ENCODE measurements at regions not wholly inside any gene's neighbourhood (a gene's known extent, or its start where the extent isn't known, plus 50 kb on each side); places are given as distances from the start of the nearest gene placed in this dataset.

DNA sequence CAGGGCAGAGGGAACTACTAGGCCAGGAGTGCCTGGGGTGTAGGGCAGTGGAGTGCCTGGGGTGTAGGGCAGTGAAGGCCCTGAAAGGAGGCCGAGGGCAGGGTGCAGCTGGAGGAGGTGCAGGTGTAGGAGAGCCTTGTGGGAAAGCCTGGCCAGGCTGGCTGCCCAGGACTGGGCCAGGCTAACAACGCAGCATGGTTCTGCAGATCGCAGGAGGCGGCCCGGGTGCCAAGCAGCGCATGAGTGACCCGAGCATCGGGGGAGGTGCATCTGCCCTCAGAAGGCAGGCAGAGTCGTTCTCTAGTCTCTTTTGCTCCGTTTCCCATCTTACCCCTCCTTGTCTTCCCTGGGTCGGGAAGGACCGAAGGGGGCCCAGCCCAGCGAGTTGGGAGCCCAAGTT is 151.5 kb upstream of the PHACTR3 start:
- WGBS (ENCODE audit: insufficient coverage): 87% methylated on average over 13 of the region's 13 CpGs
- no peaks in the 10 kb centered on the region for H3K36me3 ChIP-seq (ENCODE audit: control insufficient read depth, insufficient read depth, low read length)
- TF ChIP-seq, protein P1, sequence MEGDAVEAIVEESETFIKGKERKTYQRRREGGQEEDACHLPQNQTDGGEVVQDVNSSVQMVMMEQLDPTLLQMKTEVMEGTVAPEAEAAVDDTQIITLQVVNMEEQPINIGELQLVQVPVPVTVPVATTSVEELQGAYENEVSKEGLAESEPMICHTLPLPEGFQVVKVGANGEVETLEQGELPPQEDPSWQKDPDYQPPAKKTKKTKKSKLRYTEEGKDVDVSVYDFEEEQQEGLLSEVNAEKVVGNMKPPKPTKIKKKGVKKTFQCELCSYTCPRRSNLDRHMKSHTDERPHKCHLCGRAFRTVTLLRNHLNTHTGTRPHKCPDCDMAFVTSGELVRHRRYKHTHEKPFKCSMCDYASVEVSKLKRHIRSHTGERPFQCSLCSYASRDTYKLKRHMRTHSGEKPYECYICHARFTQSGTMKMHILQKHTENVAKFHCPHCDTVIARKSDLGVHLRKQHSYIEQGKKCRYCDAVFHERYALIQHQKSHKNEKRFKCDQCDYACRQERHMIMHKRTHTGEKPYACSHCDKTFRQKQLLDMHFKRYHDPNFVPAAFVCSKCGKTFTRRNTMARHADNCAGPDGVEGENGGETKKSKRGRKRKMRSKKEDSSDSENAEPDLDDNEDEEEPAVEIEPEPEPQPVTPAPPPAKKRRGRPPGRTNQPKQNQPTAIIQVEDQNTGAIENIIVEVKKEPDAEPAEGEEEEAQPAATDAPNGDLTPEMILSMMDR (IDR thresholded peaks at IDR 0.05): no peak
- no peak overlapping the region for H3K27ac ChIP-seq (ENCODE audit: low read length)
- no peaks in the 10 kb centered on the region for H3K9me3 ChIP-seq (ENCODE audit: control insufficient read depth, insufficient read depth, low read length)
- no peaks in the 10 kb centered on the region for H3K36me3 Mint-ChIP-seq
- H3K9me3 Mint-ChIP-seq: no peaks in the 10 kb centered on the region
- H3K4me1 Mint-ChIP-seq: no peaks in the 10 kb centered on the region
- H3K4me1 ChIP-seq (ENCODE audit: control insufficient read depth, insufficient read depth, low read length): no peaks in the 10 kb centered on the region
- H3K4me3 Mint-ChIP-seq: no peak overlapping the region
- DNase-seq: no peak
- no peak overlapping the region for H3K4me3 ChIP-seq (ENCODE audit: low read length)
- peaks cover 19 to 27% of the 10 kb centered on the region in 2 donors for H3K27me3 Mint-ChIP-seq (ENCODE audit: low read depth in 2 of 2)
- no peaks in the 10 kb centered on the region for H3K27me3 ChIP-seq (ENCODE audit: control insufficient read depth, insufficient read depth, low read length)
- no peak overlapping the region for H3K27ac Mint-ChIP-seq
- intact Hi-C loops (cut with micrococcal nuclease): no loop called here
- no peak for ATAC-seq

- no peaks in the 10 kb centered on the region for H3K4me1 ChIP-seq (ENCODE audit: control insufficient read depth, insufficient read depth, low read length)
- WGBS (ENCODE audit: insufficient coverage): 72% methylated on average over 15 of the region's 15 CpGs
- H3K9me3 Mint-ChIP-seq: no peaks in the 10 kb centered on the region
- ATAC-seq (no peak), DNase-seq (no peak)
- H3K4me3 Mint-ChIP-seq: no peak overlapping the region
- peaks cover 9 to 22% of the 10 kb centered on the region in 2 donors for H3K27me3 Mint-ChIP-seq (ENCODE audit: low read depth in 2 of 2)
- no peaks in the 10 kb centered on the region for H3K27me3 ChIP-seq (ENCODE audit: control insufficient read depth, insufficient read depth, low read length)
- H3K4me3 ChIP-seq (ENCODE audit: low read length): no peak overlapping the region
- H3K4me1 Mint-ChIP-seq: no peaks in the 10 kb centered on the region
- H3K36me3 ChIP-seq (ENCODE audit: control insufficient read depth, insufficient read depth, low read length): no peaks in the 10 kb centered on the region
- TF ChIP-seq, protein P1 (IDR thresholded peaks at IDR 0.05): no peak
- H3K27ac Mint-ChIP-seq: no peak overlapping the region
- H3K36me3 Mint-ChIP-seq: no peaks in the 10 kb centered on the region
- H3K9me3 ChIP-seq (ENCODE audit: control insufficient read depth, insufficient read depth, low read length): no peaks in the 10 kb centered on the region
- no peak overlapping the region for H3K27ac ChIP-seq (ENCODE audit: low read length)
- intact Hi-C loops (cut with micrococcal nuclease): no loop called here
Observed at GRCh38 chr20:59453759-59454560, 150.4 kb upstream of the PHACTR3 start.

GRCh38 chr20:59455402-59456341 is 148.7 kb upstream of the PHACTR3 start:
- Histone ChIP-seq H3K27me3 (ENCODE audit: control insufficient read depth, insufficient read depth, low read length) (no peaks in the 10 kb centered on the region), H3K4me1 (ENCODE audit: control insufficient read depth, insufficient read depth, low read length) (no peaks in the 10 kb centered on the region), H3K36me3 (ENCODE audit: control insufficient read depth, insufficient read depth, low read length) (no peaks in the 10 kb centered on the region), H3K27ac (ENCODE audit: low read length) (no peak overlapping the region), H3K4me3 (ENCODE audit: low read length) (no peak overlapping the region), H3K9me3 (ENCODE audit: control insufficient read depth, insufficient read depth, low read length) (no peaks in the 10 kb centered on the region)
- peak in 1 of 2 donors; percentile 39 for DNase-seq
- ATAC-seq: no peak
- 47% methylated on average over 7 of the region's 8 CpGs for WGBS (ENCODE audit: insufficient coverage)
- peaks cover 6 to 9% of the 10 kb centered on the region in 2 donors for H3K27me3 Mint-ChIP-seq (ENCODE audit: low read depth in 2 of 2)
- H3K36me3 Mint-ChIP-seq: no peaks in the 10 kb centered on the region
- H3K4me3 Mint-ChIP-seq: no peak overlapping the region
- intact Hi-C loops (cut with micrococcal nuclease): no loop called here
- H3K9me3 Mint-ChIP-seq: no peaks in the 10 kb centered on the region
- no peak overlapping the region for H3K27ac Mint-ChIP-seq
- TF ChIP-seq, protein P1 (IDR thresholded peaks at IDR 0.05): peak; percentile 21
- no peaks in the 10 kb centered on the region for H3K4me1 Mint-ChIP-seq

All from natural killer cell (primary cell).